HCT116 (cell line): ENCODE measurements at regions not wholly inside any gene's neighbourhood (a gene's known extent, or its start where the extent isn't known, plus 50 kb on each side); places are given as distances from the start of the nearest gene placed in this dataset.

ENCODE experiments used
- ATAC-seq: fragments of 200-7000 bp; cut with Tn5 transposase; 2 replicates; pipeline ENCODE4 v1.9.1; 2020; ENCODE audit warnings: mild to moderate bottlenecking, moderate library complexity
- BruUV-seq: library from RNA; stranded (reverse); fragments of 400-500 nt; replicated peaks from 2 replicates; lab custom pipeline; 2021; lab: Mats Ljungman, UMichigan
- CTCF ChIA-PET: fragments of 300-600 bp; sonication (Branson Sonifier 250); formaldehyde crosslinking; loops from one replicate; lab custom pipeline; 2021; ENCODE audit warnings: antibody characterized with exemption; lab: Charles Lee
- POLR2A ChIA-PET: fragments of 300-600, 350-600 bp; sonication (Branson Sonifier 250); formaldehyde crosslinking; loops from one replicate; lab custom pipeline; 2021; ENCODE audit warnings: antibody characterized with exemption; lab: Charles Lee
- RAD21 ChIA-PET, 2 experiments: fragments of 300-600 bp; sonication (Branson Sonifier 250); formaldehyde crosslinking; loops; one replicate each; lab custom pipeline; 2023; ENCODE audit warnings: low total read pairs in 2 of 2; ENCODE audit not compliant: uncharacterized antibody in 2 of 2, unreplicated experiment in 2 of 2, low non-redundant PET in 1 of 2; lab: Charles Lee
- DNase-seq: peaks from one replicate; pipeline ENCODE4 v3.0.0-alpha.2; 2010; ENCODE audit warnings: low read depth, low spot score
- H2AFZ ChIP-seq: fragments of 200-600 bp; shearing (Covaris generic), sonication (generic); 2 replicates; pipeline ENCODE4 v1.6.1; 2017; ENCODE audit warnings: low read depth, mixed run types, mixed read lengths, antibody characterized with exemption, low read length; ENCODE audit not compliant: poor library complexity, severe bottlenecking
- H3K27ac ChIP-seq: 2 replicates; pipeline ENCODE4 v1.5.1; 2012; ENCODE audit warnings: low read depth, low read length
- H3K27me3 ChIP-seq: fragments of 200-600 bp; sonication (generic); 2 replicates; pipeline ENCODE4 v1.6.1; 2016; ENCODE audit warnings: mixed run types, low read length, mixed read lengths; ENCODE audit not compliant: insufficient read depth
- H3K36me3 ChIP-seq, 2 experiments: fragments of 200-500 bp in 1 of 2; fragments of 200-600 bp in 1 of 2; sonication (Bioruptor generic) in 1 of 2; sonication (generic) in 1 of 2; 2 replicates each; pipeline versions ENCODE4 v1.5.1 to v1.6.1; 2014 to 2016; ENCODE audit warnings: low read length in 2 of 2, inconsistent platforms in 1 of 2, mixed read lengths in 1 of 2, mixed run types in 1 of 2; ENCODE audit not compliant: insufficient read depth in 2 of 2, control insufficient read depth in 1 of 2
- H3K4me1 ChIP-seq, 2 experiments: fragments of 200-600 bp in 1 of 2; sonication (generic) in 1 of 2; 2 replicates each; pipeline versions ENCODE4 v1.5.1 to v1.6.1; 2012 to 2017; ENCODE audit warnings: low read length in 2 of 2, inconsistent platforms in 1 of 2, mild to moderate bottlenecking in 1 of 2, mixed read lengths in 1 of 2, mixed run types in 1 of 2, moderate library complexity in 1 of 2; ENCODE audit not compliant: insufficient read depth in 2 of 2, control insufficient read depth in 1 of 2
- H3K4me2 ChIP-seq: fragments of 200-600 bp; sonication (generic); 2 replicates; pipeline ENCODE4 v1.6.1; 2017; ENCODE audit warnings: mixed run types, low read length, mixed read lengths
- H3K4me3 ChIP-seq, 2 experiments: fragments of 200-600 bp in 1 of 2; sonication (generic) in 1 of 2; replicated peaks in 1 of 2; 2 replicates each; pipeline ENCODE4 v1.5.1; 2011 to 2016; ENCODE audit warnings: low read length in 2 of 2, control low read depth in 1 of 2, low read depth in 1 of 2, mild to moderate bottlenecking in 1 of 2, mixed read lengths in 1 of 2, mixed run types in 1 of 2
- H3K79me2 ChIP-seq: fragments of 200-600 bp; sonication (generic); 2 replicates; pipeline ENCODE4 v1.6.1; 2017; ENCODE audit warnings: mild to moderate bottlenecking, mixed run types, low read length, moderate library complexity, mixed read lengths; ENCODE audit not compliant: insufficient read depth
- H3K9ac ChIP-seq: fragments of 200-600 bp; sonication (generic); 2 replicates; pipeline ENCODE4 v1.6.1; 2016; ENCODE audit warnings: low read length, mixed read lengths
- H3K9me2 ChIP-seq: fragments of 200-600 bp; sonication (generic), shearing (Covaris generic); 2 replicates; pipeline ENCODE4 v1.6.1; 2017; ENCODE audit warnings: mixed run types, mild to moderate bottlenecking, moderate library complexity; ENCODE audit not compliant: insufficient read depth
- H3K9me3 ChIP-seq, 2 experiments: fragments of 200-500 bp in 1 of 2; fragments of 200-600 bp in 1 of 2; sonication (Bioruptor generic) in 1 of 2; sonication (generic) in 1 of 2; 2 replicates each; pipeline ENCODE4 v1.6.1; 2014 to 2017; ENCODE audit warnings: low read length in 2 of 2, mixed read lengths in 2 of 2, inconsistent platforms in 1 of 2, low read depth in 1 of 2, mild to moderate bottlenecking in 1 of 2, mixed run types in 1 of 2, moderate library complexity in 1 of 2; ENCODE audit not compliant: control insufficient read depth in 1 of 2, insufficient read depth in 1 of 2
- H4K20me1 ChIP-seq: fragments of 200-600 bp; sonication (generic), shearing (Covaris generic); 2 replicates; pipeline ENCODE4 v1.6.1; 2017; ENCODE audit warnings: mixed run types, mild to moderate bottlenecking, moderate library complexity; ENCODE audit not compliant: insufficient read depth
- ATF3 ChIP-seq: IDR thresholded peaks from 2 replicates; pipeline ENCODE4 v1.6.1; 2012
- CBX3 ChIP-seq: IDR thresholded peaks from 2 replicates; pipeline ENCODE4 v1.6.1; 2012; ENCODE audit warnings: low read depth
- CTCF ChIP-seq, 3 experiments: fragments of 200-600 bp in 1 of 3; sonication (generic) in 1 of 3; IDR thresholded peaks in 2 of 3; conservative IDR thresholded peaks in 1 of 3; 2 replicates each; pipeline ENCODE4 v1.5.1; 2012 to 2017; ENCODE audit warnings: low read depth in 2 of 3, low read length in 2 of 3, antibody characterized with exemption in 1 of 3, borderline replicate concordance in 1 of 3, control low read depth in 1 of 3, mild to moderate bottlenecking in 1 of 3, mixed read lengths in 1 of 3, mixed run types in 1 of 3, moderate library complexity in 1 of 3; ENCODE audit not compliant: insufficient read depth in 1 of 3
- FOSL1 ChIP-seq: IDR thresholded peaks from 2 replicates; pipeline ENCODE4 v1.6.1; 2012; ENCODE audit warnings: low read depth
- JUND ChIP-seq: IDR thresholded peaks from 2 replicates; pipeline ENCODE4 v1.6.1; 2012
- MAX ChIP-seq: IDR thresholded peaks from 2 replicates; pipeline ENCODE4 v1.6.1; 2012
- POLR2A ChIP-seq: IDR thresholded peaks from 2 replicates; pipeline ENCODE4 v1.7.0; 2011; ENCODE audit warnings: borderline replicate concordance; ENCODE audit not compliant: insufficient read depth, insufficient read length; ENCODE audit errors: extremely low read depth
- POLR2AphosphoS5 ChIP-seq: IDR thresholded peaks from 2 replicates; pipeline ENCODE4 v1.6.1; 2011; ENCODE audit warnings: mild to moderate bottlenecking, low read depth, low read length, moderate library complexity
- RAD21 ChIP-seq: IDR thresholded peaks from 2 replicates; pipeline ENCODE4 v1.6.1; 2012; ENCODE audit warnings: low read depth, mild to moderate bottlenecking
- REST ChIP-seq: IDR thresholded peaks from 2 replicates; pipeline ENCODE4 v1.6.1; 2012; ENCODE audit warnings: low read depth
- SP1 ChIP-seq: IDR thresholded peaks from 2 replicates; pipeline ENCODE4 v1.6.1; 2012; ENCODE audit warnings: low read depth
- SRF ChIP-seq: IDR thresholded peaks from 2 replicates; pipeline ENCODE4 v1.6.1; 2012; ENCODE audit warnings: low read depth
- YY1 ChIP-seq: IDR thresholded peaks from 2 replicates; pipeline ENCODE4 v1.6.1; 2011; ENCODE audit warnings: low read length, low read depth, moderate library complexity, mild to moderate bottlenecking; ENCODE audit not compliant: insufficient replicate concordance; ENCODE audit errors: extremely low read depth
- ZBTB33 ChIP-seq: IDR thresholded peaks from 2 replicates; pipeline ENCODE4 v1.6.1; 2011; ENCODE audit warnings: mild to moderate bottlenecking, low read length, moderate library complexity; ENCODE audit not compliant: insufficient replicate concordance; ENCODE audit errors: extremely low read depth
- ZNF274 ChIP-seq: fragments of 200-500 bp; sonication (Bioruptor generic); IDR thresholded peaks from 2 replicates; pipeline ENCODE4 v1.6.1; 2014; ENCODE audit warnings: mild to moderate bottlenecking, low read depth, low read length, inconsistent platforms
- intact Hi-C: fragments of 100-400 bp; cut with micrococcal nuclease; formaldehyde crosslinking; loops from 2 replicates; pipeline ENCODE4 v1.10.0; 2022

- no peak for TF ChIP-seq YY1
These were observed 511.2 kb downstream of the PLPP3 start (continued) for GRCh38 chr1:56068210-56068609.

- no peaks in the 10 kb centered on the region for H3K79me2 ChIP-seq
- no peak overlapping the region for H3K4me3 ChIP-seq
- H3K4me2 ChIP-seq, result no peak overlapping the region
- no peak for TF ChIP-seq ZBTB33
- TF ChIP-seq ATF3, result no peak
- TF ChIP-seq CBX3, result no peak
- TF ChIP-seq MAX, result no peak
- TF ChIP-seq FOSL1, result no peak
- no peak for TF ChIP-seq CTCF (IDR thresholded peaks at IDR 0.05 in 2 of 3, conservative IDR thresholded peaks at IDR 0.05 in 1 of 3; ENCODE audit: borderline replicate concordance in 1 of 3, insufficient read depth in 1 of 3, low read depth in 2 of 3, low read length in 2 of 3)
- TF ChIP-seq POLR2AphosphoS5, result no peak
- TF ChIP-seq YY1, result no peak
- TF ChIP-seq ZNF274, result no peak
- TF ChIP-seq JUND, result no peak
- no peak for TF ChIP-seq POLR2A
- TF ChIP-seq REST, result no peak
- no peak for TF ChIP-seq RAD21
- TF ChIP-seq SP1, result no peak
- TF ChIP-seq SRF, result no peak
- no TSS peak for BruUV-seq
- H3K9me3 ChIP-seq, result no peaks in the 10 kb centered on the region
- H3K36me3 ChIP-seq, result no peaks in the 10 kb centered on the region
- no peak overlapping the region for H2AFZ ChIP-seq
- peaks cover 7 to 18% of the 10 kb centered on the region in 2 experiments; a peak in 3 of 4 replicates for H3K4me1 ChIP-seq
- no peaks in the 10 kb centered on the region for H3K9me2 ChIP-seq
- no peaks in the 10 kb centered on the region for H4K20me1 ChIP-seq
- intact Hi-C loops, result no loop called here
- RAD21 ChIA-PET, result no interaction called here
- DNase-seq (no peak), ATAC-seq (no peak)
- H3K27ac ChIP-seq, result no peak overlapping the region
- POLR2A ChIA-PET, result no interaction called here
- CTCF ChIA-PET, result no interaction called here
- H3K27me3 ChIP-seq, result no peaks in the 10 kb centered on the region
- no peak overlapping the region for H3K9ac ChIP-seq
These were observed 513.6 kb downstream of the PLPP3 start for GRCh38 chr1:56065729-56066128.
